ENCODE measurements at regions not wholly inside any gene's neighbourhood (a gene's known extent, or its start where the extent isn't known, plus 50 kb on each side); places are given as distances from the start of the nearest gene placed in this dataset.
"Not testable (repeated sequence)": the region's sequence is repeated elsewhere in the genome, so short reads cannot be mapped to it uniquely, and the experiment has no call there.

DNA sequence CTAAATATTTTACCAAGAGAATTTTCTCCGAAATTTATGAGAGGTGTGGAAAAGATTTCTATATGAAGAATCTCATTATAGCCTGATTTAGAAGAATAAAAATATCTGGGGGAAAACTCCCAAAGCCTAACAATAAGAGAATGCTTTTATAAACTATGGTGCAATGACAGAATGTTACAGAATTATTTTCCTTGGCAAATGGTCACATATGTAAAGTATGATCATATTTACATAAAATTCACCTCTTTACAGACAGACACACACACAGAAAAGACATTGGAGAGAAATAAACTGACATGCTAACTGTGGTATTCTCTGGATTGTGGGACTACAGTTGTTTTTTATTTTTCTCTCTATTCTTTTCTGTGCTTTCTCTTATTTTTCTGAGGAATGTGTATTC, 226.3 kb upstream of the USP24 start:
- no peak for DNase-seq
- intact Hi-C loops (cut with micrococcal nuclease), result no loop called here
- ATAC-seq, result no peak

GRCh38 chr1:55437692-55438091, 222.5 kb upstream of the USP24 start:
- intact Hi-C loops (cut with micrococcal nuclease), result no loop called here
- DNase-seq (no peak), ATAC-seq (no peak)

DNA sequence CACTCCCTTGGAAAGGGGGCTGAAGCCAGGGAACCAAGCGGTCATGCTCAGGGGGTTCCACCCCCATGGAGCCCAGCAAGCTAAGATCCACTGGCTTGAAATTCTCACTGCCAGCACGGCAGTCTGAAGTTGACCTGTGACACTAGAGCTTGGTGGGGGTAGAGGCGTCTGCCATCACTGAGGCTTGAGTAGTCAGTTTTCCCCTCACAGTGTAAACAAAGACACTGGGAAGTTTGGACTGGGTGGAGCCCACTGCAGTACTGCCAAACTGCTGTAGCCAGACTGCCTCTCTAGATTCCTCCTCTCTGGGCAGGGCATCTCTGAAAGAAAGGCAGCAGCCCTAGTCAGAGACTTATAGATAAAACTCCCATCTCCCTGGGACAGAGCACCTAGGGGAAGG, 215.6 kb upstream of the USP24 start:
- DNase-seq; intact Hi-C loops (cut with micrococcal nuclease); ATAC-seq: not testable (repeated sequence)

GRCh38 chr1:55430206-55430605, 215.0 kb upstream of the USP24 start:
- intact Hi-C loops (cut with micrococcal nuclease); DNase-seq; ATAC-seq: not testable (repeated sequence)

DNA sequence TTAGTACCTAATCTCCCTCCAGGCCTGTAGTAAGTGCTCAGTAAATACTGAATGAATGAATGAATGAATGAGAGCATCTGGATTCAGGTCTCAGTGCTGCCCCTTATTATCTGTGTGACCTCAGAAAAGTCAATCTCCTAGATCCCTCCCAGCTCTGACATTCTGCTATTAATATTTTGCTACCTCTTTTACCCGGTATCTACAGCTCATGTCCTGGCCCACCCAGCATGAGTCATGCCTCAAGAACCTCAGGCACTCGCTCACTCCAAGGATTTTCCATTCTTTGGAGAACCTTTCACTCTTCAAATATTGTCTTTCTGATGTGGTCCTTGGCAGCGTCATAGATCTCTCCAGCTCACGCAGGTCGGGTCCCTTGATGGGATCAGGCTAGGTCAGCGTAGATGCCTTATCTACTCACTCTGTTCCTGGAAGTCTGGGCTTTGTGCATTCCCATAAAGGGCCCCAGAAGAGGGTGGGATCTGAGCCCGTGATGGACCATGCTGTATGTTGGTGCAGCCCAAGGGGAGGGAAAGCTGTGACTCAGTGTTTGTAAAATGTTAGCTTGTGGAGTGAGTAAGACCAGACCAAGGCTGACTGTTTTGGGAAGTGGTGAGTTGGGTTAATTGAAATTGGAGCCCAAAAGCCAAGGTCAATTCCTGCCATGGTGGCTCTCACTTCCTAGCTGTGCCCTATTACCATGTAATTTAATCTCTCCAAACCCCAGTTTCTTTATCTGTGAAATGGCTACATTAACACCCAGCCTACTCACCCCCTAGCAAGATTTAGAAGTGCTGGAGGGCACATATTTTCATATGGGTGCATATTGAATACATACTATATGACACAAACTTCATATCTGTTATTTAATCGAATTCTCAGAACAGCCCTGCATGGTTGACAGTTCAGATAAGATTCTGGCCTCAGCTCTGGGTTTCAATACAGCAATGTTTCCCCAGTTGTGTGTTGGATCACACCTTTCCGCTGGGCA, 214.1 kb upstream of the USP24 start:
- ATAC-seq, result peak; percentile 87
- peak; percentile 34 for DNase-seq
- intact Hi-C loops (cut with micrococcal nuclease), result no loop called here

- ATAC-seq (peak; percentile 40), DNase-seq (no peak)
- intact Hi-C loops (cut with micrococcal nuclease), result no loop called here
Observed at GRCh38 chr1:55428231-55428630, 213.1 kb upstream of the USP24 start.

DNA sequence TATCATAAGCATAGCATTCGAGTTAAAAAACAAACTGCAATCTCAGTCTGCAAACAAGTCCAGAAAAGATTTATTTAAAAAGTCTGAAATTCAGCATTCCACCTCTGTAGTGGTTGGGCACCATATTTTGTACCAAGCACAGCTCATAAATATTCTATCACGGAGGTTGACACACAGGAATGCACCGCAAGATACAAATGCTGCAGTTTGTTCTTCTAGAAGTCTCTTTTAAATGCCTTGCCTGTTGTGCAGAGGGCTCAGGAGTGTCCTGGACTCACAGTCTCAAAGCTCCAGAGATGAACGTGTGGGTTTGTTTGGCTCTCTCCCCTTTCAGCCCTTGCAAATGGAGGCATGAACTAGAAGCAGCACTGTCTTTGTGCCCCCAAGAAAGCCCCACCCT, 212.4 kb upstream of the USP24 start:
- DNase-seq, result no peak
- no peak for ATAC-seq
- intact Hi-C loops (cut with micrococcal nuclease), result no loop called here

GRCh38 chr1:55426619-55427018, 211.5 kb upstream of the USP24 start:
- ATAC-seq (no peak), DNase-seq (no peak)
- intact Hi-C loops (cut with micrococcal nuclease), result no loop called here

- ATAC-seq (no peak), DNase-seq (no peak)
- intact Hi-C loops (cut with micrococcal nuclease), result no loop called here
Observed at GRCh38 chr1:55426156-55426555, 211.0 kb upstream of the USP24 start.

DNA sequence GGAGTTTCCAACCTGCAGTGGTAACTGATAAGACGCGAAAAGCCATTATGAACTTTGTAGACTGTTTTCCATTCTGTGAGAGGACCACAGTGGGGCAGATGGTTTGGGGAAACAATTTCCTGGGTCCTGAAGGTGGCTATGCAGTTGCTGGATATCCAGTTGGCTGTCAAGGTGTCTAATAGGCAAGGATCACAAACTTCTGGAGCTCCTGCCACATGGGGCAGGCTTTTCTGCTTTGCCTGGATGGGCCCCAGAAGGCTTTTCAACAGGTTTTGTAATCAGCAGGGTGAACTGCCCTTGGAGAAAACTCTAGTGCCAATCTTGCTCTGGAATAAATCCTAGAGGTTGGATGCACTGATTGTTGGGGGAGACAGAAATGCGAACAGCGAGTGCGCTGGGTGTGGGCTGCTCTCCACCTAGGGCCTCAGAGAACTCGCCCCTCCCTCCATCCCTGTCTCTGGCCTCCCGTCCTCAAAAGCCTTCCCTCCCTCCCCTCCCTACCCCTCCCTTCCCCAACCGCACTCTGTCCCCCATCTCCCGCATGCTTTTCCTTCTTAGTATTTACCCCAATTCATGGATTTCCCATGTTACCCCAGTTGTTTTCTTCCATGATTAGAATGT, 210.3 kb upstream of the USP24 start:
- intact Hi-C loops (cut with micrococcal nuclease), result no loop called here
- DNase-seq (no peak), ATAC-seq (no peak)

DNA sequence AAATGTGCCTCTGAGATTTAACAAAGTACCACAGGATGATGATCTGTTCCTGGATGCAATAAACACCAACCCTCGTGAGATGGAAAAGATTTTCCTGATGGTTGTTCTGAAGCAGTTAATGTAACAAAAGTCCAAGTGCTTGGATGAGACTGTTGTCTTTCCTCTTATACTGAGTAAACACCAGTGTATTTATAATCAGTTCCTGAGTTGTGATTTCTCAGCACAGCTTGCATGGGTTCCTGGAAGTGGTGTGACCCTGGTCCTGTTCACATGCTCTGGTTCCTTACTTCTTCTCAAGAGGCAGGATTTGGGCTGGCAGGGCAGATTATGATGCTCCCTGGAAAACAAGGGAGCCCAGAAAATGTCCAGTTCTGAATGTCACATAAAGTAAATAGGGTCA, 208.2 kb upstream of the USP24 start:
- no peak for ATAC-seq
- intact Hi-C loops (cut with micrococcal nuclease), result no loop called here
- no peak for DNase-seq

- no peak for DNase-seq
- ATAC-seq, result no peak
- intact Hi-C loops (cut with micrococcal nuclease), result no loop called here
Observed at GRCh38 chr1:55420929-55421716, 206.0 kb upstream of the USP24 start.

GRCh38 chr1:55420026-55420425, 204.9 kb upstream of the USP24 start:
- ATAC-seq (no peak), DNase-seq (no peak)
- intact Hi-C loops (cut with micrococcal nuclease), result no loop called here

GRCh38 chr1:55418208-55419000, 203.2 kb upstream of the USP24 start:
- ATAC-seq (no peak), DNase-seq (no peak)
- intact Hi-C loops (cut with micrococcal nuclease), result no loop called here

GRCh38 chr1:55416164-55416842, 201.1 kb upstream of the USP24 start:
- DNase-seq (no peak), ATAC-seq (no peak)
- intact Hi-C loops (cut with micrococcal nuclease), result no loop called here

DNA sequence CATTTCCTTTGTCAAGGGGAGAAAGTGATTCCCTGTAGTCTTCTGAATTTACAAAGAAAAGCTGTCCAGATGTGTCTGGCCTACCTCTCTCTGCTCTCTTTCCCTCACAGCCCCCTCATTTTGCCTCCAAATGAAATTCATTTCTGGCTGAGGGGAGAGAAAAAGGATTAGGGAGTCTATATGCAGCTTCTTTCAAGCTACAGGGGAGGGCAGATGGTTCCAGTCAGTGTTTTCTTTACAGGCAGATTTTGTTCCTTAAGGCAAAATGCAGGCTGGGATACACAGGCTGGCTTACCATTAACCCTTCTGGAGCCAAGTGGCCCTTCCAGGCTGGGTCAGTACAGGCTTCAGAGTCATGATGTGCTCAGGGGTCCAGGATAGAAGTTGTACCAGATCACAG, 198.1 kb upstream of the USP24 start:
- intact Hi-C loops (cut with micrococcal nuclease), result no loop called here
- DNase-seq, result no peak

DNA sequence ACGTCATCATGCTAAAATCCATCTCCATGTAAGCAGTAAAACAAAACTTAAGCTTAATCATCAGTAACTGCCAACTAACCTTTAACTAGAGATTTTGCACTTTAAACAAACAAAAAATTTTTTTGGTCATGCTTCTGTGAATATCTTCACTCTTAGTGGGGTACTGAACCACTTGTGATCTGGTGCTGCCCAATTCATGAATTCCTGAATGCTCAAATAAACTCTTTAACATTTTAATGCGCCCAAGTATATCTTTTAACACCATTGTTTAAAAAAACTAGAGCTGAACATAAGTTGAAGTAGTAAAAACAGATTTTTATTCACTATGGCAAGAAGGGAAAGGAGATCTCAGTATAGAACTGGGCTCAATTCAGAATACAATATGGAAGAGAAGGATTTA, 196.9 kb upstream of the USP24 start:
- intact Hi-C loops (cut with micrococcal nuclease), result no loop called here
- ATAC-seq (no peak), DNase-seq (no peak)

More for the DNA sequence above, 198.1 kb upstream of the USP24 start:
- no peak for ATAC-seq

GRCh38 chr1:55402671-55403464, 187.7 kb upstream of the USP24 start:
- intact Hi-C loops (cut with micrococcal nuclease), result no loop called here
- ATAC-seq (peak; percentile 29), DNase-seq (no peak)

All from left ventricle myocardium superior (tissue), 1 donor.